ENCODE measurements at regions not wholly inside any gene's neighbourhood (a gene's known extent, or its start where the extent isn't known, plus 50 kb on each side); places are given as distances from the start of the nearest gene placed in this dataset.

GRCh38 chr5:171603591-171603990, 182.0 kb upstream of the SMIM23 start:
- no peak for DNase-seq (ENCODE audit: low read depth)

- DNase-seq (ENCODE audit: low read depth): no peak
These were observed 181.4 kb upstream of the SMIM23 start for GRCh38 chr5:171604195-171604594.

- DNase-seq (ENCODE audit: low read depth): peak; percentile 10
These were observed 179.1 kb upstream of the SMIM23 start for GRCh38 chr5:171606414-171607024.

- no peak for DNase-seq (ENCODE audit: low read depth)
These were observed 177.8 kb upstream of the SMIM23 start for GRCh38 chr5:171607863-171608262.

- DNase-seq (ENCODE audit: low read depth): no peak
These were observed 175.7 kb upstream of the SMIM23 start for GRCh38 chr5:171609806-171610452.

- no peak for DNase-seq (ENCODE audit: low read depth)
These were observed 174.9 kb upstream of the SMIM23 start for GRCh38 chr5:171610686-171611085.

- DNase-seq (ENCODE audit: low read depth): no peak
These were observed 172.9 kb upstream of the SMIM23 start for GRCh38 chr5:171612749-171613148.

GRCh38 chr5:171614511-171614910, 171.1 kb upstream of the SMIM23 start:
- no peak for DNase-seq (ENCODE audit: low read depth)

GRCh38 chr5:171614971-171615653, 170.5 kb upstream of the SMIM23 start:
- peak; percentile 10 for DNase-seq (ENCODE audit: low read depth)

GRCh38 chr5:171615705-171616640, 169.6 kb upstream of the SMIM23 start:
- DNase-seq (ENCODE audit: low read depth): no peak

- no peak for DNase-seq (ENCODE audit: low read depth)
These were observed 168.4 kb upstream of the SMIM23 start for GRCh38 chr5:171617266-171617665.

GRCh38 chr5:171617817-171618591, 167.6 kb upstream of the SMIM23 start:
- DNase-seq (ENCODE audit: low read depth): no peak

GRCh38 chr5:171619196-171619595, 166.4 kb upstream of the SMIM23 start:
- no peak for DNase-seq (ENCODE audit: low read depth)

GRCh38 chr5:171619744-171620143, 165.9 kb upstream of the SMIM23 start:
- no peak for DNase-seq (ENCODE audit: low read depth)

- DNase-seq (ENCODE audit: low read depth): no peak
These were observed 163.6 kb upstream of the SMIM23 start for GRCh38 chr5:171622010-171622409.

- no peak for DNase-seq (ENCODE audit: low read depth)
These were observed 162.5 kb upstream of the SMIM23 start for GRCh38 chr5:171623107-171623506.

- DNase-seq (ENCODE audit: low read depth): no peak
These were observed 162.0 kb upstream of the SMIM23 start for GRCh38 chr5:171623551-171624097.

- DNase-seq (ENCODE audit: low read depth): no peak
These were observed 161.2 kb upstream of the SMIM23 start for GRCh38 chr5:171624396-171624795.

- DNase-seq (ENCODE audit: low read depth): no peak
These were observed 160.0 kb upstream of the SMIM23 start for GRCh38 chr5:171625646-171626045.

- no peak for DNase-seq (ENCODE audit: low read depth)
These were observed 157.5 kb upstream of the SMIM23 start for GRCh38 chr5:171627936-171628632.

- DNase-seq (ENCODE audit: low read depth): no peak
These were observed 157.0 kb upstream of the SMIM23 start for GRCh38 chr5:171628633-171628974.

Data from iris pigment epithelial cell (primary cell).